SH-SY5Y (cell line): ENCODE measurements at regions not wholly inside any gene's neighbourhood (a gene's known extent, or its start where the extent isn't known, plus 50 kb on each side); places are given as distances from the start of the nearest gene placed in this dataset.

ENCODE experiments used
- GATA2 ChIP-seq: IDR thresholded peaks from 2 replicates; pipeline ENCODE4 v1.6.1; 2011; ENCODE audit warnings: mild to moderate bottlenecking, low read depth, low read length
- GATA3 ChIP-seq: IDR thresholded peaks from 2 replicates; pipeline ENCODE4 v1.6.1; 2011; ENCODE audit warnings: low read depth, mild to moderate bottlenecking, low read length, moderate library complexity

- TF ChIP-seq GATA2 (no peak), GATA3 (no peak)
These were observed 368.0 kb upstream of the PDE3A start for GRCh38 chr12:20000229-20000849.
